Endothelial cell of umbilical vein (primary cell): ENCODE measurements at regions not wholly inside any gene's neighbourhood (a gene's known extent, or its start where the extent isn't known, plus 50 kb on each side); places are given as distances from the start of the nearest gene placed in this dataset.
"Not testable (repeated sequence)": the region's sequence is repeated elsewhere in the genome, so short reads cannot be mapped to it uniquely, and the experiment has no call there.

Experiments
- EZH2 ChIP-seq: IDR thresholded peaks from 2 replicates; pipeline ENCODE4 v1.6.1; 2012; ENCODE audit warnings: borderline replicate concordance, low read depth, mild to moderate bottlenecking, moderate library complexity, low read length, inconsistent platforms; ENCODE audit not compliant: severe bottlenecking
- POLR2A ChIP-seq: IDR thresholded peaks from 2 replicates; pipeline ENCODE4 v1.6.1; 2012; ENCODE audit warnings: low read depth, mild to moderate bottlenecking, control low read depth, low read length
- TF ChIP-seq, protein P1 (sequence below), 2 donors: IDR thresholded peaks; 1 replicate in 1 of 2; 2 replicates in 1 of 2; pipeline ENCODE4 v1.5.1; 2011; ENCODE audit warnings: low read length in 2 of 2, mild to moderate bottlenecking in 2 of 2, moderate library complexity in 2 of 2, control low read depth in 1 of 2, inconsistent platforms in 1 of 2, low read depth in 1 of 2; ENCODE audit not compliant: insufficient read depth in 1 of 2; ENCODE audit errors: extremely low read depth in 1 of 2

DNA sequence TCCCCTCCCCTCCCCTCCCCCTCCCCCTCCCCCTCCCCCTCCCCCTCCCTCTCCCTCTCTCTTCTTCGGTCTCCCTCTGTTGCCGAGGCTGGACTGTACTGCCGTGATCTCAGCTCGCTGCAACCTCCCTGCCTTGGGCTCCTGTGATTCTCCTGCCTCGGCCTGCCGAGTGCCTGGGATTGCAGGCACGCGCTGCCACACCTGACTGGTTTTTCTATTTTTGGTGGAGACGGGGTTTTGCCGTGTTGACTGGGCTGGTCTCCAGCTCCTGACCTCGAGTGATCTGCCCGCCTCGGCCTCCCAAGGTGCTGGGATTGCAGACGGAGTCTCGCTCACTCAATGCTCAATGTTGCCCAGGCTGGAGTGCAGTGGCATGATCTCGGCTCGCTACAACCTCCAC is 78.8 kb upstream of the ARMCX2 start:
- TF ChIP-seq, protein P1, sequence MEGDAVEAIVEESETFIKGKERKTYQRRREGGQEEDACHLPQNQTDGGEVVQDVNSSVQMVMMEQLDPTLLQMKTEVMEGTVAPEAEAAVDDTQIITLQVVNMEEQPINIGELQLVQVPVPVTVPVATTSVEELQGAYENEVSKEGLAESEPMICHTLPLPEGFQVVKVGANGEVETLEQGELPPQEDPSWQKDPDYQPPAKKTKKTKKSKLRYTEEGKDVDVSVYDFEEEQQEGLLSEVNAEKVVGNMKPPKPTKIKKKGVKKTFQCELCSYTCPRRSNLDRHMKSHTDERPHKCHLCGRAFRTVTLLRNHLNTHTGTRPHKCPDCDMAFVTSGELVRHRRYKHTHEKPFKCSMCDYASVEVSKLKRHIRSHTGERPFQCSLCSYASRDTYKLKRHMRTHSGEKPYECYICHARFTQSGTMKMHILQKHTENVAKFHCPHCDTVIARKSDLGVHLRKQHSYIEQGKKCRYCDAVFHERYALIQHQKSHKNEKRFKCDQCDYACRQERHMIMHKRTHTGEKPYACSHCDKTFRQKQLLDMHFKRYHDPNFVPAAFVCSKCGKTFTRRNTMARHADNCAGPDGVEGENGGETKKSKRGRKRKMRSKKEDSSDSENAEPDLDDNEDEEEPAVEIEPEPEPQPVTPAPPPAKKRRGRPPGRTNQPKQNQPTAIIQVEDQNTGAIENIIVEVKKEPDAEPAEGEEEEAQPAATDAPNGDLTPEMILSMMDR (IDR thresholded peaks at IDR 0.05; ENCODE audit: extremely low read depth in 1 of 2, insufficient read depth in 1 of 2, low read depth in 1 of 2, low read length in 2 of 2): not testable (repeated sequence)
- not testable (repeated sequence) for TF ChIP-seq EZH2, POLR2A
